PFSK-1 (cell line): ENCODE measurements at regions not wholly inside any gene's neighbourhood (a gene's known extent, or its start where the extent isn't known, plus 50 kb on each side); places are given as distances from the start of the nearest gene placed in this dataset.

Experiments
- FOXP2 ChIP-seq: optimal IDR thresholded peaks from 2 replicates; pipeline ENCODE3; 2011; ENCODE audit warnings: borderline replicate concordance, control low read depth, inconsistent platforms; ENCODE audit not compliant: insufficient read depth; ENCODE audit errors: extremely low read length, extremely low read depth
- POLR2AphosphoS5 ChIP-seq: IDR thresholded peaks from 2 replicates; pipeline ENCODE4 v1.6.1; 2012; ENCODE audit warnings: low read depth, mild to moderate bottlenecking, control low read depth, low read length, moderate library complexity
- REST ChIP-seq, 2 experiments: IDR thresholded peaks; 2 replicates each; pipeline versions ENCODE4 v1.6.1 to v1.8.0; 2011 to 2012; ENCODE audit warnings: low read depth in 2 of 2, low read length in 2 of 2, control low read depth in 1 of 2, inconsistent platforms in 1 of 2, mild to moderate bottlenecking in 1 of 2, moderate library complexity in 1 of 2; ENCODE audit not compliant: insufficient read depth in 1 of 2
- SIN3A ChIP-seq: IDR thresholded peaks from 2 replicates; pipeline ENCODE4 v1.6.1; 2012; ENCODE audit warnings: mild to moderate bottlenecking, low read length, moderate library complexity, borderline replicate concordance; ENCODE audit not compliant: insufficient read depth
- TAF1 ChIP-seq: IDR thresholded peaks from 2 replicates; pipeline ENCODE4 v1.6.1; 2012; ENCODE audit warnings: low read length, control low read depth, borderline replicate concordance; ENCODE audit not compliant: insufficient read depth

DNA sequence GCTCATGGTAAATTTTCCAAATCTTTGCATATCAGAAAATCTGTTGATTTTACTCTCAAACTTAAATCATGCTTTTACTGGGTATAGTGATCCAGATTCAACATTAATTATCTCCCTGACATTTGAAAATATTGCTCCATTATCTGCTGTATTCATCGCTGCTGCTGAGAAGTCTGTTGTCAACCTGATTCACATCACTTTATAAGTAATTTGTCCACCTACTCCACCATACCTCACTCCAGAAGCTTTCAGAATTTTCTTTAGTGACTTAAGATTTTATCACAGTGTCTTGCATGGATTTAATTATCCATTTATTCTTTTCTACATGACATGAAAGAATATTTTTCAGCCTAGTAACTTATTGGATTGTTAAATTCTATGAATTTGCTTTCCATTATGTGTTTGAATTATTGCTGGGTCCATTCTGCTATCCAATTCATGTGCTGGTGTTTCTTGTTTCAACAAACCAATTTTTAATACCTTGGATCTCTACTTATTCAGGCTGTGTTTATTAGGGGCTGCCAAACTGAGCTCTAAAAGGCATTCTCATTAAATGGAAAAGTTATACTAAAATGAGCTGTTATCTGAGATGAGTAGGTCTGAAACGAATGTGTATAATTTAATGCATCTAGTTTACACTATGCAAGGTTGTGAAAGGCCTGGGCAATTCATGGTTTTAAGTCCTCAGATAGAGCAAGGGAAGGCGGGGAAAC is 519.3 kb upstream of the CDH11 start:
- TF ChIP-seq POLR2AphosphoS5 (no peak), REST (IDR thresholded peaks at IDR 0.05; ENCODE audit: insufficient read depth in 1 of 2, low read depth in 2 of 2, low read length in 2 of 2) (no peak), TAF1 (no peak), FOXP2 (no peak), SIN3A (no peak)

- TF ChIP-seq REST (IDR thresholded peaks at IDR 0.05; ENCODE audit: insufficient read depth in 1 of 2, low read depth in 2 of 2, low read length in 2 of 2) (no peak), SIN3A (no peak), TAF1 (no peak), POLR2AphosphoS5 (no peak), FOXP2 (no peak)
Observed at GRCh38 chr16:65634833-65635232, 513.0 kb upstream of the CDH11 start.

- TF ChIP-seq TAF1 (no peak), SIN3A (no peak), REST (IDR thresholded peaks at IDR 0.05; ENCODE audit: insufficient read depth in 1 of 2, low read depth in 2 of 2, low read length in 2 of 2) (no peak)
Observed at GRCh38 chr16:65634291-65634690, 512.4 kb upstream of the CDH11 start.

- TF ChIP-seq SIN3A: no peak
- TF ChIP-seq POLR2AphosphoS5: no peak
- no peak for TF ChIP-seq REST (IDR thresholded peaks at IDR 0.05; ENCODE audit: insufficient read depth in 1 of 2, low read depth in 2 of 2, low read length in 2 of 2)
- no peak for TF ChIP-seq FOXP2
- no peak for TF ChIP-seq TAF1
Observed at GRCh38 chr16:65624666-65625065, 502.8 kb upstream of the CDH11 start.

DNA sequence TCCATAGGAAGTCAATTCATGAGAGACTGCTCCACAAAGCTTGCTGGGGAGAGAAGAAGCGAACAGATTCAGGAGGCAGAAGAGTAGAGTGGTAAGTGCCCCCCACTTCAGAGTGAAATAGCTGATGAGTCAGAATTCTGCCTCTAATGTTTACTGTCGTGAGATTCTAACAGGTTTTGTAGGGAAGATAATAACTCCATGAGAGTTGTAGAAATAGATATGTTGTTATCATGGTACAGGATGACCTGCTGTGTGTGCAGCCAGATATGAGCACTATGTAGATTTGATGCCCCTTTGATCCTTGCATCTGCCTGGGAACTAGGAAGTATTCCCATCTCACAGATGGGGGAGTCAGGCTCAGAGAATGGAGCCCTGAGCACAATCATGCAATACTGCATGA is 502.4 kb upstream of the CDH11 start:
- TF ChIP-seq TAF1 (no peak), SIN3A (no peak), POLR2AphosphoS5 (no peak), FOXP2 (no peak), REST (IDR thresholded peaks at IDR 0.05; ENCODE audit: insufficient read depth in 1 of 2, low read depth in 2 of 2, low read length in 2 of 2) (no peak)
